NCI-H2107 (cell line): ENCODE measurements at regions not wholly inside any gene's neighbourhood (a gene's known extent, or its start where the extent isn't known, plus 50 kb on each side); places are given as distances from the start of the nearest gene placed in this dataset.

Experiments
- DNase-seq: peaks from one replicate; lab custom pipeline; 2025; lab: John Stamatoyannopoulos, UW

DNA sequence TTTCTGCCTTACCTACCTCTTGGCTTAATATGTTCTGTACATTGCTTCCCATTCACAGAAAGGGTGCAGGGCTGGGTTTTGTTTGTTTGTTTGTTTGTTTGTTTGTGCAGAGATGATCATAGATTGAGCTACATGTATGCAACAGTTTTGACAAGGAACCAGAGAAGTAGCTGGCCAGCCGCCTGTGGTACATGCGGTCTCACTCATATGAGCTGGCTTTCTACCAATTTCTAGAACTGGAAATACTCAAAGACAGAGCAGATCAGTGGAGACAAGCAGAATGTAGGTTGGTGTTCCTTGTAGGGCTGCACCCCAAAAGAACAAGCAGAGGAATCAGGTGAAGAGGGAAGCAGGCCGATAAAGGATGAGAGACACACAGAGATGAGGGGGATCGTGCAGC is 502.7 kb downstream of the SOX2 start:
- DNase-seq = no peak

- no peak for DNase-seq
Observed at GRCh38 chr3:182215881-182216280, 504.2 kb downstream of the SOX2 start.

DNA sequence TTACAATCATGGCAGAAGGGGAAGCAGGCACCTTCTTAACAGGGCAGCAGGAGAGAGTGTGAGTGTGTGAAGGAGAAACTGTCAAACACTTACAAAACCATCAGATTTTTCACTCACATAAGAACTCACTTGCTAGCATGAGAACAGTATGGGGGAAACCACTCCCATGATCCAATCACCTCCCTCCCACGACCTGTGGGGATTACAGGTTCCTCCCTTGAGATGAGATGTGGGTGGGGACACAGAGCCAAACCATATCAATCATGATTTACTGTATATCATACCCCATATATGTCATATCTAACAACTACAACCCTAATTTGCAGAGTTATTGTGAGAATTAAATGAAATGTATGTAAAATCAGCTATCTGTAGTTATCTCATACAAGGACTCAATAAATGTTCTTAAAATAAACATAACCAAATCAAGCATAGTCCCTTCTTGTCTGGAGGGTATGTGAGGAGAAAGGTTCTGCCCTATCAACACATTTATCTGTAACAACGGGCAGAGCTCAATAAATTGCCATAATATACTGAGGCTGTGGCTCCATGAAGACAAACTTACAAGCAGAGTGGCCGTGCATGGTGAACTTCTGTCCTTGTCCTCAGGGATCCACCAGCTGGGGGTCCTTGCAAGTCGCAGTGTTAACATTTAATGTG is 504.7 kb downstream of the SOX2 start:
- no peak for DNase-seq

DNA sequence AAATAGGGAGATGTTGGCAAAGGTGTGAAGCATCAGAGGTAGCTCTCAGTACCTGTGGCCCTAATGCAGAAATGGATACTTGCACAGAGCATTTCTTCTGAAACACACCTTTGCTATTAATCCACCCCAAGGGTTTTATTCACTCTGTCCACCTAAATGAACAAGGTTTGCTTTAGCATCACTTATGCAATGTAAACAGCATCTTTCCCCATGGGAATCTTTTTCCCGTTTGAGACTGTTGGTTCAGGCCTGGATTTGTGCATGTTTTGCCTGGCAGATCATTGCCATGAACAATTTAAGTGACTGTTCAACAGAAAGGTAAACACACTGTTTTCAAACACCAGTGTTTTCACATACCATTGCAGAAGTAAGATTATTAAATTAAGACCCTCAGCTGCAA is 508.3 kb downstream of the SOX2 start:
- DNase-seq = no peak

- DNase-seq = no peak
Observed at GRCh38 chr3:182220471-182220870, 508.7 kb downstream of the SOX2 start.

DNA sequence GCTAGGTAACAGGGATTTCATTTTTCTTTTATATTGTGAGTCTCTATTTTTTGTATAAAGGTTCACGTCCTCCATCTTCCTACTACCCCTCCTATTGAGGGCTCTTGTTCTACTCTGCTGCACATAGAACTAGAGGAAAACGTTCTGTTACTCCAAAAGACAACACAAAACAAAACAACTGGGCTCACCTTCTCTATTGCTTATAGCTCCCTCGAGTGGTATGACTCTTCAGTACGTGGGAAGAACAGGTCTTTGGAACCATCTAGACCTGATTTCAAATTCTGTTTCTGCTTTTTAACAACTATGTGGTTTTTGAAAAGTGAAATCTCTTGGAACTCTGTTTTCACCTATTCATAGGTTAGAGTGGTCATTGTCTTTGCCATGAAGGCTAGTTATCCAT is 515.3 kb downstream of the SOX2 start:
- no peak for DNase-seq

DNA sequence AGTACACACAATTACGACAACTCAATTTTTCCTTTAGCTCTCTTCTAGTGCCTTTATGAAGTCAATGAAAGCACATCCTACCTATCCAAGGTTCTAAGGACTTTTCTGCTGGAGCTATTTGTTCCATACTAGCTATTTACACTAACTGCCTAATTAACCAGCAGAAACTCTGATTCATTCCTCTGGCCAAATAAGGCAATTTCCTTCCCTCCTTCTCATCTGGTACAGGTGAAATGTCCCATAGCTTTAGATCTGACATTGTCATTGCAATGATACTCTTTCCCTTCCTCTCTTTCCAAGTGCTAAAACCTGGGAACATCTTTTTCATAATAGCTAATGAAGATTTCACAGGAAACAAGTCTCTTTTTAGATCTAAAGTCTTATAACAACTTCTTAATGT is 521.7 kb downstream of the SOX2 start:
- no peak for DNase-seq

GRCh38 chr3:182233957-182234356 is 522.2 kb downstream of the SOX2 start:
- DNase-seq = no peak

GRCh38 chr3:182234881-182235280 is 523.2 kb downstream of the SOX2 start:
- DNase-seq = no peak

DNA sequence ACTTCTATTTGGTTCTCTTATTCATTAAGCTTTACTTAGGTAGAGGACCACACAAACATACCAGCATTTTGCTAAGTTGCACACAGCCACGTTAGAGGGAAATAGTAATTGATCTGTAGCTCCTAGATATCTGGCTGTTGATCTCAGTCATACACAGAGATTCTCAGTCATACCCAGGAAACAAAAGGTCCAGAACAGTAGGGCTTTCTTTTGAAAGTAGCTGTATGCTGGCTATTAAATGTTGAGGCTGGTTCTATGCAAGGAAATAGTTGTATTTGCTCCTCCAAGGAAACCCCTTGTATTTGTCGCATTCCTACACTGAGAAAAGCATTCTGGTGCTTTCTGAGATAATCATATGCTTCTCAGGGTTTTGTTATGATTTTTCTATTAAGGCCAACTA is 523.8 kb downstream of the SOX2 start:
- no peak for DNase-seq

GRCh38 chr3:182238126-182238525 is 526.4 kb downstream of the SOX2 start:
- no peak for DNase-seq

DNA sequence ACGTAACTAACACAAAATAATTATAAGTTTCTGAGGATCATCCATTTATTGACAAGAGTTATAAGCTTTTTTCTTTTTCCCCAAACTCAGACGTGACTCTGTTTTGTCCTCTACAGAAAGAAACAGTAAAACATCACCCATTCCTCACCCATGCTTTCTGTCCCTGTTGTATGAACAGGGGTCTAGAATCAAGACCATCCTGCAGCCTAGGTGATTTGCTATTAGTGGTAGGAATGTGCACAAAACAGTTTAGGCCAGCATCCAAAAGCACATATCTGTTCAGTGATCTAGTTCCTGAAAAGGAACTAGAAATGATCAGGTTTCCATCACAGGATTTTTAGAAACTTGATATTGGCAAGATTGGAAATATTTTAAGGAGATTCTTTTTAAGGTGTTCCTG is 527.6 kb downstream of the SOX2 start:
- DNase-seq = no peak

GRCh38 chr3:182240474-182240873 is 528.7 kb downstream of the SOX2 start:
- DNase-seq = no peak

- no peak for DNase-seq
Observed at GRCh38 chr3:182241196-182241765, 529.6 kb downstream of the SOX2 start.

DNA sequence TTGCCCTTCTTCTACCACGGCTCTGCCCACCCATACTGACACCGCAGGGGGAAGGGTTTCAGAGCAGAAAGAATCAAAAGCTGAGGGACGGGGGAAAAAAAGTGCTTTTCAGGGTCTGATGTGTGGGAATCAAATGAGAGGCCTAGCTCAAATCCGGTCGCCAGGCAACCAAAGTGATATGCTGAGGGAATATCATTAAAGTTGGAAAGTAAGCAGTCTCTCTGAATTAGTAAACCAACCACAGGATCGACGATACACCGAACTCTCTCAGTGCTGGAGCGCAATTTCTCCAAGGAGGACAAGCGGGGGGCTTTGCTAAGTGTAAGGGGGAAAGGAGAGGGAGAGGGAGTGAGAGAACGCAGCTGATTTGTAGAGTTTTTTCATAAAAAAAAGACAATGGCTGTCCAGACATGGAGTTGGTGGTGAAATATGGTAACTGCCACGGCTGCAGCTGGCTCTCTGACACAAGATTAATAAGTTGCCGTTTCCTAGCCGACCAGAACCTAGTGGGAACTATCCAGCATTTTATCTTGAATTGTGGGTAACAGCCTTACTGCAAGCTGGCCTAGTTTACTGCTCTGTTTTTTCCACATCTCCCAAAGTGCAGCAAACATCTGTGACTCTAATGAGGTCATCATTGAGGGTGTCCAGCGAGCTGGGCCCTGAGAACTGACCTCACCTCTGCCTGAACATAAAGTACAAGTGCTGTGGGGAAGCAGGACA is 530.2 kb downstream of the SOX2 start:
- DNase-seq = no peak

DNA sequence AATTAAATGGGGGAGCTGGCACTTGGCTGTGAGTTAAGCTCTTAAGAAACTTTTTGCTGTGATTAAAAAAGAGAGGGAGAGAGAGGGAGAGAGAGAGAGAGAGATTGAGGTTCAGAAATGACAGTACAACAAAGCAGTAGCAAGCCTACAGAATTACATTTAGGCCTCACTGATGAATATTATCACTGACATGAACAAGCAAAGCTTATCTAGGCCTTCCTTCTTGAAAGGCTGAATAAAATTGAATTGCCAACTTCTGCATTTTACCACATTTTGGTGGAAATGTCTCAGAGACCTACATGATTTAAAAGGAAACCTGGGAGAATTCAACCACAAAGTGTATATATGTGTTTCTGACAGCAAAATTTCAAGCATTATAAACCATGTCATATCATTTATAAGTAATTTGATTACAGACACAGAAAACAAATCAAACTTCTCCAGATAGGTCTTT is 530.8 kb downstream of the SOX2 start:
- DNase-seq = no peak

GRCh38 chr3:182243625-182244024 is 531.9 kb downstream of the SOX2 start:
- DNase-seq = no peak

DNA sequence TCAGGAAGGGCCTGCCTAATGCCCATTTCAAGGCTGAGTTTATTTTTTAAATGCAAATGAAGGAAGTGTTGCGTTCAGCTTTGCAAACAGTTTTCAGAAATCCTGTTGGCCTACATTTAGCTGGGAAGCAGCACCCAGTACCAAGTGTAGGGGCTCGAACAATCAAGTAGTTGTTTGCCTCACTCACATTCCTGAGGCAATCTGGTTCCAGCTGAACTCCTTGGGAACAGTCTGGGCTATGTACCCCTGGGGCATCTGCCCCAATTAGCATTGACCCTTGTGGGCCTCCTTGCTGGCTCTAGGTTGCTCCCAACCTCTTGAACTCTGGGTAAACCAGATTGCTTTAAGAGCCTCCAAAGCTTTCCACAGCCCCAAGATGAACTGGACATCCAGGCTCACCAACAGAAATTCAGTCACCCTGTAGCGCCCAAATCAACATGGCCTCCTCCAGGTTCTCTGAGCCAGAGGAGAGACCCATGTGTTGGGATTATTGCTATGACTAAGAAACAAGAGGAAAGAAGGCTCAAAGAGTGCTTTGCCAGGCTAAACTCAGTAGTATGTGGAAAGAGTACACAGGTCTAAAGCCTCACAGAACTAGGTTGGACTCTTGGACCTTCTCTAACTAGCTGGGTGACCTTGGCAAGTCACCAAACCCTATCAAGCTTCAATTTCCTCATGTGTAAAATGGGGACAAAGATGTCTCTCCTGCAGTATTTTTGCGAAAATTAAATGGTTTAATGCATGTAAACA is 532.7 kb downstream of the SOX2 start:
- no peak for DNase-seq

DNA sequence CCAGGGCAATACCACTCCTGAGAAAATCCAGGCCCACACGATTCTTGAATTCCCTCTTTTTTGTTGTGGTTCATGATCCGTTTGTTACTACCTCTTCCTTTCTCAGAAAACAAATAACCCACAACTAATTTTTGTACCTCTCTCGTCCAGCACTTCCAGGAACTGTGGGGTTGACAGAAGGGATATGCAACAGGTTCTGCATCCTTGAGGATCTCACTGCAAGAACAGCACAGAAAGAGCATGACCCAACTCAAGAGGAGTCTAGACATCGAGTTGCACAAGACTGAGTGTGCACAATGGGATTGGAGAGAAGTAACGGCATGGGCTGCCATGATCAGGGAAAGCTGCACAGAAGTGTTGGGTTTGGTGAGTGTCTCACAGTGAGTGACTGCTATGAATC is 533.3 kb downstream of the SOX2 start:
- DNase-seq = no peak

DNA sequence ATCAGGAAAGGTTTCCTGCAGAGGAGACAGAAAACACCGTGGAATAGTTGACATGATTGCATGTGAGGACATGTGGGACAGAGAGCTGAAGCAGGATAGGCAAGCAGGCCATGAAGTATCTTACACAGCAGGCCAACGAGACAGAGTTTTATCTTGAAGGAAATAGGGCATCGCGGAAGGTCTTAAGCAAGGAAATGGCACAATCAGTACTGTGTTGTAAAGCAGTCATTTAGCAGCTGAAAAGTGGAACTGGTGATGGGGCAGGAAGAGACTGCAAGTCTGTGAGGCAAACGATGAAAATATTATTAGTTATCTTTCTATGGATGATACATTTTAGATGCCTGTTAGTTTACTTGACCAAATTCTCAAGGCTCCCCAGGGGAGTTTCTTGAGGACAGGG is 535.1 kb downstream of the SOX2 start:
- DNase-seq = no peak

DNA sequence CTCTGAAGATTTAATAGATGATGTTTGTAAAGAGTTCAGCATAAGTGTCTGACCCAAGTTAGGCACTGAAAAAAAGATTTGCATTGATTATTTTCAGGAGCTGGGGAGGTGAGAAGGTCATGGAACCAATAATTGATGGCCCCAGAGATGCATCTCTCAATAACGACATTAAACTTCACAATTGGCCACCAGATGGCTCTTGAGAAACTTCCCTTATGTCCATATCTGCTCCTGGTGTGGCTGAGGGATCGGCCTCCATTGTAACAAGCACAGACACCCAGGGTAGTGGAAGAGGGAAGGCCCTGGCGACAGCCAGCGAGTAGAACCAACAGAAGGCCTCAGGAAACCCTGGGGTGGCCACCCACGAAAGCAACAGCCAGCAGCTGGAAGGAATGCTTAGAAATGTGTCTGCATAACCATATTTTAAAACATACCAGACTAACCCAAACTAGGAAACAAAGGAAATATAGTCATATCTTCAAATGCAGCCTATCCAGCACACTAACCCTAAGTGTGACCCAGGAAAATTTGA is 536.7 kb downstream of the SOX2 start:
- DNase-seq = no peak

GRCh38 chr3:182252802-182253201 is 540.5 kb upstream of the ATP11B start:
- no peak for DNase-seq

DNA sequence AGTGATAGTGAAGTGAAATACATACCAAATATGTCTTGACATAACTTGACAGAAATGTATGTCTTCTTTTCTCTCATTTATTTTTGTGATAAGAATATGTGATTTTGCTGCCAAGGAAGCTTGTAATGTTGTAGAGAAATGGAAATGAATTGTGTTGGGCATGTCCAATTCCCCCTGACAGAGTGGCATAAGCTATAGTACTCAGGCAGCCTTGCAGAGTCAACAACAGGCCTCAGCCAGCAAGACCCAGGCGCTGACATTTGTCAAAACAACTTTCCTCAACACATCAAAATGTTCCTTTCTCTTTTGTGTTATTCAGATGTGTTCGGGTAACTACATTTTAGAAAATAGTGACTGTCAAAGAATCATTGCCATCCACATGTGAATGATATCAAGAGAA is 538.1 kb upstream of the ATP11B start:
- no peak for DNase-seq
